ENCODE measurements at regions not wholly inside any gene's neighbourhood (a gene's known extent, or its start where the extent isn't known, plus 50 kb on each side); places are given as distances from the start of the nearest gene placed in this dataset.

GRCh38 chr18:42604820-42605219 is 510.7 kb downstream of the RIT2 start:
- TF ChIP-seq CTCF (IDR thresholded peaks at IDR 0.05) (no peak), POLR2A (IDR thresholded peaks at IDR 0.05) (no peak)
